Neural cell (in vitro differentiated cells): ENCODE measurements at regions not wholly inside any gene's neighbourhood (a gene's known extent, or its start where the extent isn't known, plus 50 kb on each side); places are given as distances from the start of the nearest gene placed in this dataset.

ENCODE experiments used
- H2AFZ ChIP-seq: fragments of 200-600, 300-800 bp; sonication (generic), shearing (Covaris generic); 2 replicates; pipeline ENCODE4 v1.6.0; 2014; ENCODE audit warnings: low read depth, mild to moderate bottlenecking, antibody characterized with exemption, low read length, moderate library complexity
- H3F3A ChIP-seq: fragments of 200-600 bp; shearing (Covaris generic); 2 replicates; pipeline ENCODE4 v1.6.1; 2016; ENCODE audit warnings: mild to moderate bottlenecking, moderate library complexity, mixed read lengths, antibody characterized with exemption, low read length; ENCODE audit not compliant: insufficient read depth, poor library complexity, severe bottlenecking
- H3K27ac ChIP-seq: fragments of 200-600, 300-800 bp; sonication (generic), shearing (Covaris generic); 2 replicates; pipeline ENCODE4 v1.5.1; 2014; ENCODE audit warnings: mild to moderate bottlenecking, low read length, moderate library complexity
- H3K27me3 ChIP-seq: fragments of 300-800, 200-600 bp; sonication (generic), shearing (Covaris generic); 2 replicates; pipeline ENCODE4 v1.6.0; 2014; ENCODE audit warnings: mild to moderate bottlenecking, low read depth, low read length, moderate library complexity; ENCODE audit not compliant: insufficient read depth
- H3K36me3 ChIP-seq: fragments of 300-800, 200-600 bp; sonication (generic), shearing (Covaris generic); 2 replicates; pipeline ENCODE4 v1.5.1; 2014; ENCODE audit warnings: mild to moderate bottlenecking, antibody characterized with exemption, low read length, moderate library complexity; ENCODE audit not compliant: insufficient read depth
- H3K4me2 ChIP-seq: fragments of 300-800, 200-600 bp; sonication (generic), shearing (Covaris generic); 2 replicates; pipeline ENCODE4 v1.6.0; 2014; ENCODE audit warnings: mild to moderate bottlenecking, low read length
- H3K4me3 ChIP-seq: fragments of 300-800, 200-600 bp; sonication (generic), shearing (Covaris generic); 2 replicates; pipeline ENCODE4 v1.5.1; 2014; ENCODE audit warnings: mild to moderate bottlenecking, low read length, moderate library complexity
- H3K79me2 ChIP-seq: fragments of 200-600 bp; shearing (Covaris generic); replicated peaks from 2 replicates; pipeline ENCODE4 v1.6.0; 2014; ENCODE audit warnings: mild to moderate bottlenecking, low read length, moderate library complexity; ENCODE audit not compliant: insufficient read depth
- H3K9ac ChIP-seq: fragments of 300-800, 200-600 bp; sonication (generic), shearing (Covaris generic); 2 replicates; pipeline ENCODE4 v1.6.1; 2016; ENCODE audit warnings: mild to moderate bottlenecking, low read length, mixed read lengths
- H3K9me2 ChIP-seq: fragments of 200-600 bp; shearing (Covaris generic); 2 replicates; pipeline ENCODE4 v1.6.1; 2016; ENCODE audit warnings: mild to moderate bottlenecking, low read length, mixed read lengths; ENCODE audit not compliant: insufficient read depth
- H3K9me3 ChIP-seq: fragments of 200-600, 300-800 bp; sonication (generic), shearing (Covaris generic); 2 replicates; pipeline ENCODE4 v1.6.1; 2016; ENCODE audit warnings: mild to moderate bottlenecking, mixed run types, low read length, moderate library complexity, mixed read lengths
- H4K20me1 ChIP-seq: fragments of 200-600 bp; shearing (Covaris generic); 2 replicates; pipeline ENCODE4 v1.6.1; 2016; ENCODE audit warnings: mild to moderate bottlenecking, mixed run types; ENCODE audit not compliant: insufficient read depth
- CTCF ChIP-seq: fragments of 450-650 bp; IDR thresholded peaks from 2 replicates; pipeline ENCODE4 v1.5.1; 2014; ENCODE audit warnings: antibody characterized with exemption, mild to moderate bottlenecking, moderate library complexity; ENCODE audit not compliant: poor library complexity, severe bottlenecking
- EP300 ChIP-seq: fragments of 450-650 bp; conservative IDR thresholded peaks from 2 replicates; pipeline ENCODE4 v1.6.1; 2014; ENCODE audit warnings: antibody characterized with exemption, mild to moderate bottlenecking, moderate library complexity; ENCODE audit not compliant: poor library complexity, severe bottlenecking
- EZH2 ChIP-seq: fragments of 200-600, 300-800 bp; shearing (Covaris generic), sonication (generic); IDR thresholded peaks from 2 replicates; pipeline ENCODE4 v1.6.1; 2014; ENCODE audit warnings: antibody characterized with exemption, low read length, borderline replicate concordance, mild to moderate bottlenecking; ENCODE audit not compliant: insufficient read depth, poor library complexity, severe bottlenecking
- MXI1 ChIP-seq: fragments of 450-650 bp; conservative IDR thresholded peaks from 2 replicates; pipeline ENCODE4 v1.6.1; 2014; ENCODE audit warnings: antibody characterized with exemption, mild to moderate bottlenecking; ENCODE audit not compliant: poor library complexity, severe bottlenecking
- POLR2AphosphoS5 ChIP-seq: IDR thresholded peaks from 2 replicates; pipeline ENCODE4 v1.6.1; 2012
- RAD21 ChIP-seq: fragments of 450-650 bp; conservative IDR thresholded peaks from 2 replicates; pipeline ENCODE4 v1.6.1; 2014; ENCODE audit warnings: antibody characterized with exemption, mild to moderate bottlenecking, moderate library complexity
- REST ChIP-seq: IDR thresholded peaks from 2 replicates; pipeline ENCODE4 v1.6.1; 2012; ENCODE audit warnings: borderline replicate concordance
- SMC3 ChIP-seq: fragments of 450-650 bp; conservative IDR thresholded peaks from 2 replicates; pipeline ENCODE4 v1.6.1; 2014; ENCODE audit warnings: antibody characterized with exemption, mild to moderate bottlenecking, moderate library complexity; ENCODE audit not compliant: poor library complexity
- TAF1 ChIP-seq: IDR thresholded peaks from 2 replicates; pipeline ENCODE4 v1.6.1; 2012; ENCODE audit warnings: low read depth

GRCh38 chr10:28822719-28823464 lies 145.6 kb downstream of the BAMBI start:
- H3K9me2 ChIP-seq, result no peaks in the 10 kb centered on the region
- TF ChIP-seq MXI1 (no peak), EP300 (no peak), RAD21 (no peak), EZH2 (no peak), SMC3 (no peak), POLR2AphosphoS5 (no peak), TAF1 (no peak)
- no peak overlapping the region for H3K4me2 ChIP-seq
- H4K20me1 ChIP-seq, result no peaks in the 10 kb centered on the region
- H2AFZ ChIP-seq, result no peak overlapping the region
- H3K9me3 ChIP-seq, result no peaks in the 10 kb centered on the region
- no peaks in the 10 kb centered on the region for H3K36me3 ChIP-seq
- no peaks in the 10 kb centered on the region for H3K27me3 ChIP-seq
- H3F3A ChIP-seq, result no peaks in the 10 kb centered on the region
- H3K9ac ChIP-seq, result no peak overlapping the region
- no peaks in the 10 kb centered on the region for H3K79me2 ChIP-seq
- H3K27ac ChIP-seq, result no peak overlapping the region
- H3K4me3 ChIP-seq, result no peak overlapping the region

- Histone ChIP-seq H4K20me1 (no peaks in the 10 kb centered on the region), H3K9me3 (no peaks in the 10 kb centered on the region), H3K27ac (no peak overlapping the region), H3F3A (no peaks in the 10 kb centered on the region), H3K9me2 (no peaks in the 10 kb centered on the region), H3K4me3 (no peak overlapping the region), H3K79me2 (no peaks in the 10 kb centered on the region), H3K4me2 (no peak overlapping the region), H2AFZ (no peak overlapping the region), H3K36me3 (no peaks in the 10 kb centered on the region), H3K9ac (no peak overlapping the region), H3K27me3 (no peaks in the 10 kb centered on the region)
- TF ChIP-seq EZH2 (no peak), REST (no peak), SMC3 (no peak), RAD21 (no peak)
Observed at GRCh38 chr10:28823501-28824075, 146.3 kb downstream of the BAMBI start.

GRCh38 chr10:28833313-28833712 lies 156.0 kb downstream of the BAMBI start:
- no peaks in the 10 kb centered on the region for H4K20me1 ChIP-seq
- H2AFZ ChIP-seq, result no peak overlapping the region
- H3K9ac ChIP-seq, result no peak overlapping the region
- no peak overlapping the region for H3K27ac ChIP-seq
- H3K4me3 ChIP-seq, result no peak overlapping the region
- H3K9me2 ChIP-seq, result no peaks in the 10 kb centered on the region
- H3K27me3 ChIP-seq, result no peaks in the 10 kb centered on the region
- H3K79me2 ChIP-seq, result no peaks in the 10 kb centered on the region
- no peak overlapping the region for H3K4me2 ChIP-seq
- no peaks in the 10 kb centered on the region for H3F3A ChIP-seq
- TF ChIP-seq REST (no peak), POLR2AphosphoS5 (no peak), EP300 (no peak), SMC3 (no peak), TAF1 (no peak), RAD21 (no peak), EZH2 (no peak), CTCF (no peak), MXI1 (no peak)
- no peaks in the 10 kb centered on the region for H3K36me3 ChIP-seq
- H3K9me3 ChIP-seq, result no peaks in the 10 kb centered on the region
